CD4-positive, alpha-beta T cell (primary cell): ENCODE measurements at regions not wholly inside any gene's neighbourhood (a gene's known extent, or its start where the extent isn't known, plus 50 kb on each side); places are given as distances from the start of the nearest gene placed in this dataset.

Experiments
- ATAC-seq: fragments of 200-7000 bp; cut with Tn5 transposase; one replicate; pipeline ENCODE4 v1.10.0; 2022; ENCODE audit warnings: mild to moderate bottlenecking; ENCODE audit not compliant: poor library complexity
- CTCF ChIA-PET: fragments of 350-600 bp; sonication (Branson Sonifier 250); formaldehyde crosslinking; loops from one replicate; lab custom pipeline; 2021; ENCODE audit warnings: antibody characterized with exemption, inconsistent platforms; lab: Charles Lee
- POLR2A ChIA-PET: fragments of 350-600 bp; sonication (Branson Sonifier 250); formaldehyde crosslinking; loops from one replicate; lab custom pipeline; 2021; ENCODE audit warnings: antibody characterized with exemption, inconsistent platforms; lab: Charles Lee
- DNase-seq, 14 experiments: peaks; one replicate each; pipeline ENCODE4 v3.0.0-alpha.2; 2013 to 2020; ENCODE audit warnings: mixed read lengths in 2 of 14
- H3K27ac ChIP-seq, 2 donors: one replicate each; pipeline versions ENCODE4 v1.5.1 to v1.7.0; 2013; ENCODE audit warnings: low read length in 2 of 2, low read depth in 1 of 2, mild to moderate bottlenecking in 1 of 2
- H3K27me3 ChIP-seq, 2 experiments: 1 replicate in 1 of 2; 2 replicates in 1 of 2; pipeline versions ENCODE4 v1.6.1 to v1.7.0; 2013; ENCODE audit warnings: low read length in 2 of 2, control low read depth in 1 of 2, mild to moderate bottlenecking in 1 of 2, moderate library complexity in 1 of 2; ENCODE audit not compliant: insufficient read depth in 2 of 2, control insufficient read depth in 1 of 2
- H3K36me3 ChIP-seq: one replicate; pipeline ENCODE4 v1.6.1; 2013; ENCODE audit warnings: low read length, control low read depth; ENCODE audit not compliant: insufficient read depth
- H3K4me1 ChIP-seq: one replicate; pipeline ENCODE4 v1.6.1; 2013; ENCODE audit warnings: low read length, control low read depth; ENCODE audit not compliant: insufficient read depth
- H3K4me3 ChIP-seq: one replicate; pipeline ENCODE4 v1.5.1; 2013; ENCODE audit warnings: mild to moderate bottlenecking, low read length, moderate library complexity
- H3K9me3 ChIP-seq, 2 experiments: 1 replicate in 1 of 2; 2 replicates in 1 of 2; pipeline versions ENCODE4 v1.6.1 to v1.7.0; 2013; ENCODE audit warnings: low read length in 2 of 2, mild to moderate bottlenecking in 2 of 2, control low read depth in 1 of 2, moderate library complexity in 1 of 2; ENCODE audit not compliant: control insufficient read depth in 1 of 2, insufficient read depth in 1 of 2
- H3K27ac Mint-ChIP-seq: one replicate; pipeline ENCODE4 v1.8.0; 2020; ENCODE audit warnings: mixed read lengths
- H3K27me3 Mint-ChIP-seq: one replicate; pipeline ENCODE4 v1.8.0; 2021; ENCODE audit warnings: mixed read lengths
- H3K36me3 Mint-ChIP-seq: one replicate; pipeline ENCODE4 v1.8.0; 2021; ENCODE audit warnings: low read depth, mixed read lengths
- H3K4me1 Mint-ChIP-seq: one replicate; pipeline ENCODE4 v1.8.0; 2021; ENCODE audit warnings: low read depth, mixed read lengths
- H3K4me3 Mint-ChIP-seq: one replicate; pipeline ENCODE4 v1.8.0; 2020; ENCODE audit warnings: mild to moderate bottlenecking, mixed read lengths
- H3K9me3 Mint-ChIP-seq: one replicate; pipeline ENCODE4 v1.8.0; 2020; ENCODE audit warnings: mixed read lengths
- intact Hi-C, 2 experiments: fragments of 100-400 bp; cut with DNase I in 1 of 2; cut with micrococcal nuclease in 1 of 2; formaldehyde crosslinking; loops; one replicate each; pipeline versions ENCODE4 v1.15.1 to v1.9.0; 2023 to 2025; cut with DNase I, micrococcal nuclease
- TF ChIP-seq, protein P1 (sequence below): fragments of 200-600 bp; IDR thresholded peaks from one replicate; pipeline ENCODE4 v1.8.0; 2022; ENCODE audit warnings: antibody characterized with exemption, mild to moderate bottlenecking

DNA sequence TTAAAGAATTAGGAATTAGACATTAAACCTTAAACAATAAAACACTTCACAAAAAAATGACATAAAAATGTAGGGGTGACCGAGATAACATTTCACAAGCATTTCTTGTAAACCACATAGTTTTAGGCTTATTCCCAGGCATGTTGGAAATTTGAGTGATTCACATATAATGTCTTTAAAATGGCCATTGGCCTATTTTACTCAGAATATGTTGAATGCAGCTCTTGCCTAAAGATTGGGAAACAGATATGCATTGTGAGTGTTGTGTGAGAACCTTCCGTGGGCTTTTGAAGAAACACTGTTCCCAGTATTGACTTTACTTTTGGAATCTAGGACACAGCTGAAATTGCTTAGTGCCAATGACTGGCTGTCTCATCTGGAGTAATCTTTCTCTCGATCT is 79.6 kb downstream of the ARL5B start:
- no peak for DNase-seq
- no peak for ATAC-seq
- H3K27ac Mint-ChIP-seq: no peak overlapping the region
- Histone ChIP-seq H3K36me3 (no peaks in the 10 kb centered on the region), H3K27ac (no peak overlapping the region), H3K27me3 (peaks cover 0 to 6% of the 10 kb centered on the region in 2 experiments), H3K9me3 (peaks cover 3% of the 10 kb centered on the region in 2 experiments), H3K4me1 (no peaks in the 10 kb centered on the region), H3K4me3 (no peak overlapping the region)
- H3K36me3 Mint-ChIP-seq: no peaks in the 10 kb centered on the region
- CTCF ChIA-PET: no interaction called here
- peaks cover 8% of the 10 kb centered on the region for H3K27me3 Mint-ChIP-seq
- intact Hi-C loops: no loop called here
- no peaks in the 10 kb centered on the region for H3K9me3 Mint-ChIP-seq
- TF ChIP-seq, protein P1, sequence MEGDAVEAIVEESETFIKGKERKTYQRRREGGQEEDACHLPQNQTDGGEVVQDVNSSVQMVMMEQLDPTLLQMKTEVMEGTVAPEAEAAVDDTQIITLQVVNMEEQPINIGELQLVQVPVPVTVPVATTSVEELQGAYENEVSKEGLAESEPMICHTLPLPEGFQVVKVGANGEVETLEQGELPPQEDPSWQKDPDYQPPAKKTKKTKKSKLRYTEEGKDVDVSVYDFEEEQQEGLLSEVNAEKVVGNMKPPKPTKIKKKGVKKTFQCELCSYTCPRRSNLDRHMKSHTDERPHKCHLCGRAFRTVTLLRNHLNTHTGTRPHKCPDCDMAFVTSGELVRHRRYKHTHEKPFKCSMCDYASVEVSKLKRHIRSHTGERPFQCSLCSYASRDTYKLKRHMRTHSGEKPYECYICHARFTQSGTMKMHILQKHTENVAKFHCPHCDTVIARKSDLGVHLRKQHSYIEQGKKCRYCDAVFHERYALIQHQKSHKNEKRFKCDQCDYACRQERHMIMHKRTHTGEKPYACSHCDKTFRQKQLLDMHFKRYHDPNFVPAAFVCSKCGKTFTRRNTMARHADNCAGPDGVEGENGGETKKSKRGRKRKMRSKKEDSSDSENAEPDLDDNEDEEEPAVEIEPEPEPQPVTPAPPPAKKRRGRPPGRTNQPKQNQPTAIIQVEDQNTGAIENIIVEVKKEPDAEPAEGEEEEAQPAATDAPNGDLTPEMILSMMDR: no peak
- no peaks in the 10 kb centered on the region for H3K4me1 Mint-ChIP-seq
- no peak overlapping the region for H3K4me3 Mint-ChIP-seq
- POLR2A ChIA-PET: no interaction called here

- no peaks in the 10 kb centered on the region for H3K27me3 ChIP-seq
- ChIA-PET CTCF (no interaction called here), POLR2A (no interaction called here)
- Mint-ChIP-seq H3K27ac (no peak overlapping the region), H3K4me3 (no peak overlapping the region), H3K27me3 (no peaks in the 10 kb centered on the region), H3K4me1 (no peaks in the 10 kb centered on the region), H3K36me3 (no peaks in the 10 kb centered on the region), H3K9me3 (peaks cover 3% of the 10 kb centered on the region)
- H3K36me3 ChIP-seq: no peaks in the 10 kb centered on the region
- H3K9me3 ChIP-seq: peaks cover 0 to 9% of the 10 kb centered on the region in 2 experiments
- ATAC-seq: no peak
- TF ChIP-seq, protein P1: no peak
- H3K4me1 ChIP-seq: no peaks in the 10 kb centered on the region
- H3K4me3 ChIP-seq: no peak overlapping the region
- no peak for DNase-seq
- H3K27ac ChIP-seq: no peak overlapping the region
- intact Hi-C loops: no loop called here
Measured at GRCh38 chr10:18743926-18744325, 84.7 kb downstream of the ARL5B start.

- Histone ChIP-seq H3K27ac (no peak overlapping the region), H3K4me1 (no peaks in the 10 kb centered on the region), H3K9me3 (no peaks in the 10 kb centered on the region), H3K4me3 (no peak overlapping the region), H3K27me3 (no peaks in the 10 kb centered on the region), H3K36me3 (no peaks in the 10 kb centered on the region)
- Mint-ChIP-seq H3K27me3 (peaks cover 10% of the 10 kb centered on the region), H3K27ac (no peak overlapping the region), H3K4me3 (no peak overlapping the region), H3K9me3 (no peaks in the 10 kb centered on the region), H3K36me3 (no peaks in the 10 kb centered on the region), H3K4me1 (no peaks in the 10 kb centered on the region)
- DNase-seq: no peak
- CTCF ChIA-PET: no interaction called here
- POLR2A ChIA-PET: no interaction called here
- intact Hi-C loops: no loop called here
- ATAC-seq: no peak
- TF ChIP-seq, protein P1: no peak
Measured at GRCh38 chr10:18753312-18753895, 94.2 kb downstream of the ARL5B start.
